Skeletal muscle tissue (tissue), 3 donors: ENCODE measurements at regions not wholly inside any gene's neighbourhood (a gene's known extent, or its start where the extent isn't known, plus 50 kb on each side); places are given as distances from the start of the nearest gene placed in this dataset.

Source experiments
- H3K27ac ChIP-seq: one replicate; pipeline ENCODE4 v1.7.0; 2013; ENCODE audit warnings: mild to moderate bottlenecking, low read depth, low read length, inconsistent platforms
- H3K27me3 ChIP-seq, 3 donors: one replicate each; pipeline ENCODE4 v1.7.0; 2013; ENCODE audit warnings: low read length in 3 of 3; ENCODE audit not compliant: control insufficient read depth in 3 of 3, insufficient read depth in 3 of 3
- H3K36me3 ChIP-seq, 3 donors: one replicate each; pipeline ENCODE4 v1.7.0; 2013; ENCODE audit warnings: low read length in 3 of 3; ENCODE audit not compliant: control insufficient read depth in 3 of 3, insufficient read depth in 3 of 3
- H3K4me1 ChIP-seq, 3 donors: one replicate each; pipeline ENCODE4 v1.7.0; 2013; ENCODE audit warnings: low read length in 3 of 3, mild to moderate bottlenecking in 3 of 3; ENCODE audit not compliant: control insufficient read depth in 3 of 3, insufficient read depth in 3 of 3
- H3K4me3 ChIP-seq, 3 donors: one replicate each; pipeline ENCODE4 v1.7.0; 2013; ENCODE audit warnings: low read length in 3 of 3
- H3K9ac ChIP-seq, 3 donors: one replicate each; pipeline ENCODE4 v1.7.0; 2013; ENCODE audit warnings: low read length in 3 of 3, mild to moderate bottlenecking in 3 of 3, moderate library complexity in 2 of 3, low read depth in 1 of 3
- H3K9me3 ChIP-seq, 3 donors: one replicate each; pipeline ENCODE4 v1.7.0; 2013; ENCODE audit warnings: low read length in 3 of 3; ENCODE audit not compliant: control insufficient read depth in 3 of 3
- donor health status: Osteomylitis.

DNA sequence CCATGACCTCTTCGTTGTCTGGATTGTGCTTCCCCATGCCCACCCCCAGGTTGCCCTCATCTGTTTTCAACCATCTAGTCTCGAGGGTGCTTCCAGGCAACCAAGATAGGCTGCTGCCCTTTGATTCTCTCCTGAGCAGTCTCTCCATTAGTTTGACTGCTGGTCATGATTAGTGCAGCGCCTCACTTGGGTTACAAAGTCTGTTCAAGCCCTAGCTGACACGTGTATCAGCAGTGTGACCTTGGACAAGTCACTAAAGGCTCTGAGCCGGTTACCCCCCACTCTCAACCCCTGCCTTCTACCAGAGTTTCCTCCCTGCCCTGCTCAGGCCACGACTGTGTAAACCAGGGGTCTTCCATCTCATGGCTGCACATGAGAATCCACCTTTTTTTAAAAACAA lies 185.3 kb upstream of the PWP1 start:
- no peak overlapping the region for H3K4me3 ChIP-seq
- no peaks in the 10 kb centered on the region for H3K4me1 ChIP-seq
- no peaks in the 10 kb centered on the region for H3K27me3 ChIP-seq
- H3K36me3 ChIP-seq: no peaks in the 10 kb centered on the region
- no peak overlapping the region for H3K27ac ChIP-seq
- H3K9ac ChIP-seq: no peak overlapping the region
- H3K9me3 ChIP-seq: no peaks in the 10 kb centered on the region

DNA sequence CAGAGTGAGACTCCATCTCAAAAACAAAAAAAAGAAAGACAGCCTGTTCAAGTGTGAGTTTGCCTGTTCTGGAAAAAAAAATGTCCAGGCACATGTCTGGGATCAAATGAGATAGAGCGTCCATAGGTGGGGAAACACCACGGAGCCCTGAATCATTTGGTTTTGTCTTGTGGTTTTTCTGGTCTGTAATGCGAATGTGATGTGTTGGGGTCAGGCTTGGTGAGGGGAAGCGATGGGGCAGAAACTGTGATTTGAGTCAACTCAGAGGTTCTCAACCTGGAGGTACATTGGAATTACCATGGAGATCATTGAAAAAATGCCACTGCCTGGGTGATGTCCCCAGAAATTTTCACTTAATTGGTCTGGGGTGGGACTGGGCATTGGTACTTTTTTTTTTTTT lies 183.9 kb upstream of the PWP1 start:
- no peak overlapping the region for H3K9ac ChIP-seq
- no peaks in the 10 kb centered on the region for H3K27me3 ChIP-seq
- H3K36me3 ChIP-seq: no peaks in the 10 kb centered on the region
- no peak overlapping the region for H3K4me3 ChIP-seq
- H3K27ac ChIP-seq: no peak overlapping the region
- H3K4me1 ChIP-seq: no peaks in the 10 kb centered on the region
- no peaks in the 10 kb centered on the region for H3K9me3 ChIP-seq

GRCh38 chr12:107503129-107503855 lies 182.3 kb upstream of the PWP1 start:
- no peaks in the 10 kb centered on the region for H3K4me1 ChIP-seq
- no peaks in the 10 kb centered on the region for H3K27me3 ChIP-seq
- no peak overlapping the region for H3K9ac ChIP-seq
- H3K4me3 ChIP-seq: no peak overlapping the region
- no peak overlapping the region for H3K27ac ChIP-seq
- no peaks in the 10 kb centered on the region for H3K9me3 ChIP-seq
- H3K36me3 ChIP-seq: no peaks in the 10 kb centered on the region

DNA sequence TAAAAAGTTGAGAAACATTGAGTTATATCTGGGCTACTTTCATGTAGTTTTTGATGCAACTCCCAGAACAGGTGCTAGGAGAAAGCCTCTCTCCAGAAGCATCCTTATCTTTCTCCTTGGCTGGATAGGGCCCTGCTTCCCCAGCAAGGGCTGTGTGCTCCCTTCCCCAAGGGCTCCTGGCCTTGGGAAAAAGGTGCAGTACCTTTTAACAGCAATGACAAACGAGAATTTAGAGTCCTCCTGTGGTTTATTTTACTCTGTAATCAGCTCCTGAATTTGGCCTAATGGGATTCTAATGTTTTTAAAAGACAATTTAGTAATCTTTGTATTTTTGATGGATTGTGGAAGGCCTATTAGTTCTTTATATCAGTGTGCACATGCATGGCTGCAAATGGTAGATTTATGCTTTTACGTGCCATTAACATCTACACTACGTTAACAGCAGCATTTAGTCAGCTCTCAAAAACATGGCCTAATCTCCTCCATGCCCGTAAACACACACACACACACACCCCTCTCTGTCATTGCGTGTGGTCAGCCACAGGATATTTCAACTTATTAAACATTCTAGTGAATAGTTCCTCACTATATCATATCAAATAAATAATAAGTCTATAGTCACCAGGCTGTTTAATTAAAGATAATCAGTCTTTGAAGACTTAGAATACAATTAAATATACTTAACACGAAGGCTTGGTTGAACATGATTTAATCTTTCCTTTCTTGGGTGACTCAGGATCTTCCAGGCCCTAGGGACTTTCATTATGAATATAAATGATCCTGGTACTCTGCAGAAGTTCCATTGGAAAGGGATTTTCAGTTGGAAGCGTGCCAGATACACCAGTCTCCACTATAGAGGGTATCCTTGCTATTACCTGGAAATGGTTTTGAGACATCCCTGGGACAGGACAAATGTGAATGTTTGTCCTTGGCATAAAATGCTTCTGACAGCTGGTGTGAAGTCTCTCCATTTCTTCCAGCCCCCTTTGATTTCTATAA lies 181.4 kb upstream of the PWP1 start:
- Histone ChIP-seq H3K36me3 (no peaks in the 10 kb centered on the region), H3K27ac (no peak overlapping the region), H3K4me3 (no peak overlapping the region), H3K4me1 (no peaks in the 10 kb centered on the region), H3K9me3 (no peaks in the 10 kb centered on the region), H3K9ac (no peak overlapping the region), H3K27me3 (no peaks in the 10 kb centered on the region)

DNA sequence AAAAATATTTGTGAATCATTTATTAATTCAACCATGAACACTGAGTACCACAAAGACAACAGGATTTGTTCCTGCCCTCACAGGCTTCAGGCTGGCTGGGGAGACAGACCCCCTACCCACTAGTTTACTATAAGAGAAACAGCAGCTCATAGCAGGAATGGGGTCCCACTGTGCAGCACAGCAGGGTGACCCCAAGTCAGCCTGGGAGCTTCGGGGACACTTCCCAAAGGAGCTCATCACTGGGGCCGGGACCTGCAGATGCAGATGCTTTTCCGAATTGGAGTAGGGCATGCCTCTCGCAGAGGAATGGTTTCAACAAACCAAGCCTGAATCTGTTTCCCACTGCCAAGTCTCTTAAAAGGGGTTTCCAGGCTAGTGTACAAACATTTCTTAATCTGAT lies 176.2 kb upstream of the PWP1 start:
- no peaks in the 10 kb centered on the region for H3K9me3 ChIP-seq
- H3K27me3 ChIP-seq: no peaks in the 10 kb centered on the region
- no peak overlapping the region for H3K9ac ChIP-seq
- no peak overlapping the region for H3K4me3 ChIP-seq
- H3K4me1 ChIP-seq: no peaks in the 10 kb centered on the region
- no peaks in the 10 kb centered on the region for H3K36me3 ChIP-seq
- H3K27ac ChIP-seq: no peak overlapping the region

GRCh38 chr12:107510211-107510610 lies 175.4 kb upstream of the PWP1 start:
- no peaks in the 10 kb centered on the region for H3K36me3 ChIP-seq
- no peaks in the 10 kb centered on the region for H3K27me3 ChIP-seq
- no peak overlapping the region for H3K9ac ChIP-seq
- no peaks in the 10 kb centered on the region for H3K4me1 ChIP-seq
- no peak overlapping the region for H3K27ac ChIP-seq
- no peak overlapping the region for H3K4me3 ChIP-seq
- H3K9me3 ChIP-seq: no peaks in the 10 kb centered on the region

DNA sequence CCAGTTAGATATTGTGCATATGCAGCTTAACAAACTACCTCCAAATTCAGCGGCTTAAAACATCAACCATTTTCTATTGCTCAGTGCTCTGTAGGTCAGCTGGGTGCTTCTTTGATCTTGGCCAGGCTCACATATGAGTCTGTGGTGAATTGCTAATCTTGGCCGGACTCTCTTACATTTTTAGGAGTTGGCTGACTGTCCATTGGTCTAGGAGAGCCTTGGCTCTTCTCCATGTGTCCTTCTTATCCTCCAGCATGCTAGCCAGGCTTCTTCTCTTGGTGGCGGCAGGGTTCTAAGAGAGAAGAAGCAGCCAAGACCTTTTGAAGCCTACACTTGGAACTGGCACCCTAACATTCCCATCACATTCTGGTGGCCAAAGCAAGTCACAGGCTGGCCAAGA lies 174.3 kb upstream of the PWP1 start:
- Histone ChIP-seq H3K9ac (no peak overlapping the region), H3K27me3 (no peaks in the 10 kb centered on the region), H3K36me3 (no peaks in the 10 kb centered on the region), H3K27ac (no peak overlapping the region), H3K9me3 (no peaks in the 10 kb centered on the region), H3K4me1 (no peaks in the 10 kb centered on the region), H3K4me3 (no peak overlapping the region)

- H3K4me1 ChIP-seq: no peaks in the 10 kb centered on the region
- H3K27me3 ChIP-seq: no peaks in the 10 kb centered on the region
- no peak overlapping the region for H3K27ac ChIP-seq
- no peaks in the 10 kb centered on the region for H3K9me3 ChIP-seq
- H3K36me3 ChIP-seq: no peaks in the 10 kb centered on the region
- H3K9ac ChIP-seq: no peak overlapping the region
- no peak overlapping the region for H3K4me3 ChIP-seq
Observed at GRCh38 chr12:107512391-107512790, 173.2 kb upstream of the PWP1 start.

DNA sequence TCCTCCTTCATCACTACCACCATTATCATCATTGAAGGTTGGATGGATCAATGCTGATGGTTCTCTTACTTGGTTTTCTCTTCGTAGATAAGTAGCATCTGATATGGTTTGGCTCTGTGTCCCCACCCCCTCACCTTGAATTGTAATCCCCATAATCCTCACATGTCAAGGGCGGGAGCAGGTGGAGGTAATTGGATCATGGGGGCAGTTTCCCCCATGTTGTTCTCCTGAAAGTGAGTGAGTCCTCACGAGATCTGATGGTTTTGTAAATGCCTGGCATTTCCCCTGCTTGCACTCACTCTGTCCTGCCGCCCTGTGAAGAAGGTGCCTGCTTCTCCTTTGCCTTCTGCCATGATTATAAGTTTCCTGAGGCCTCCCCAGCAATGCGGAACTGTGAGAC lies 172.4 kb upstream of the PWP1 start:
- Histone ChIP-seq H3K9me3 (no peaks in the 10 kb centered on the region), H3K27me3 (no peaks in the 10 kb centered on the region), H3K4me3 (no peak overlapping the region), H3K9ac (no peak overlapping the region), H3K4me1 (no peaks in the 10 kb centered on the region), H3K36me3 (no peaks in the 10 kb centered on the region), H3K27ac (no peak overlapping the region)
